Immature natural killer cell (primary cell): ENCODE measurements at regions not wholly inside any gene's neighbourhood (a gene's known extent, or its start where the extent isn't known, plus 50 kb on each side); places are given as distances from the start of the nearest gene placed in this dataset.
"Not testable (repeated sequence)": the region's sequence is repeated elsewhere in the genome, so short reads cannot be mapped to it uniquely, and the experiment has no call there.

ENCODE experiments used
- DNase-seq, 3 donors: peaks; one replicate each; pipeline ENCODE4 v3.0.0; 2022; ENCODE audit warnings: mixed read lengths in 1 of 3
- H3K27ac Mint-ChIP-seq, 6 donors: one replicate each; pipeline ENCODE4 v1.8.0; 2020; ENCODE audit warnings: mixed read lengths in 6 of 6, mild to moderate bottlenecking in 5 of 6, inconsistent platforms in 4 of 6, moderate library complexity in 3 of 6
- H3K27me3 Mint-ChIP-seq, 3 donors: one replicate each; pipeline ENCODE4 v1.8.0; 2020 to 2021; ENCODE audit warnings: low read depth in 3 of 3, mild to moderate bottlenecking in 3 of 3, mixed read lengths in 3 of 3, moderate library complexity in 3 of 3, inconsistent platforms in 1 of 3
- H3K36me3 Mint-ChIP-seq, 3 donors: one replicate each; pipeline ENCODE4 v1.8.0; 2020; ENCODE audit warnings: mixed read lengths in 3 of 3, inconsistent platforms in 2 of 3, mild to moderate bottlenecking in 2 of 3
- H3K4me1 Mint-ChIP-seq, 2 donors: one replicate each; pipeline ENCODE4 v1.8.0; 2020; ENCODE audit warnings: inconsistent platforms in 2 of 2, mild to moderate bottlenecking in 2 of 2, mixed read lengths in 2 of 2, moderate library complexity in 1 of 2
- H3K4me3 Mint-ChIP-seq, 5 donors: one replicate each; pipeline ENCODE4 v1.8.0; 2020; ENCODE audit warnings: mild to moderate bottlenecking in 5 of 5, mixed read lengths in 5 of 5, inconsistent platforms in 3 of 5, moderate library complexity in 3 of 5
- H3K9me3 Mint-ChIP-seq, 6 donors: one replicate each; pipeline ENCODE4 v1.8.0; 2020; ENCODE audit warnings: mild to moderate bottlenecking in 6 of 6, mixed read lengths in 6 of 6, inconsistent platforms in 4 of 6, moderate library complexity in 3 of 6

DNA sequence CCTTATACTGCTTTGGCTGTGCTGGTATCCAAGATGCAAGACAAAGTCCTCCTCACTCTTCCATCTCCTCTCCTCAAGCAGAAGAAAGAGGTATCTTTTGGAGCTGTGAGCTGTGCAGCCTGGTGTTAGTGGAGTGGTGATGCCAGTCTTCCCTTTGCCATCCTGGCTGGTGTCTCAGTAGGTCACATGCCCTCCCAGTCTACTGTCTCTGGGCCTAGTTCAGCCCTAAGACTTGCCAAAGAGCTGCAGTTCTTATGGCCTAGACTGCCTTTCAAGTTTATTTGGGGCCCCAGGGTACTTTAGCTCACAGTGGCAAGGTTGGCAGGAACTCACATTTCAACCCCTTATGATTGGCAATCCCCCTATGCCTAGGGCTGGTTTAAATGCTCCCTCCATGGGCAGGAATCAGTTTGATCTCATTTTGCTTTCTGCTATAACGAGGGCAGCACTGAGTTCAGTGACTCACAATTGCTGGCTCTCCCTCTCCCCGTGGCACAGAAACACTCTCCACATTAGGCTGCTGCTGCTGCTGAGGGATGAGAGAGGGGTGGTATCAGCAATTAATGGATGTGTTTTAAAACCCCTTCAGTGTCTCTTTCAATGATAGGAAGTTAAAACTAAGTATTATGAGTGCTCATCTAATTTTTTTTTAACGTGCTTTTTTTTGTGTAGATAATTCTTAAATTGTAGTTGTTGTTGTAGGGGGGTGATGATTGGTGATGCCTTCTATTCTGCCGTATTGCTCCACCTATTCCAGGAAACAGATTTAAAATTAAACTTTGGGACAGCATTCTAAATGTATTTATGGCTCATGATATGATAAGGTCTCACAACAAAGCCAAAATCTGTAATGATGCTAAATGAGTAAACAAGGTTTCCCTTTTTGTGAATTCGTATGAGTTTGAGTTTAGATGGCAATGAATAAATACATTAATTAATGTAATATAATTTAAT is 1295.0 kb downstream of the JRKL start:
- H3K27me3 Mint-ChIP-seq = peaks cover 0 to 3% (median 2%) of the 10 kb centered on the region in 3 donors
- H3K36me3 Mint-ChIP-seq = peaks cover 3 to 4% (median 4%) of the 10 kb centered on the region in 3 donors
- peaks cover 10 to 57% (median 37%) of the 10 kb centered on the region in 6 donors for H3K9me3 Mint-ChIP-seq

DNA sequence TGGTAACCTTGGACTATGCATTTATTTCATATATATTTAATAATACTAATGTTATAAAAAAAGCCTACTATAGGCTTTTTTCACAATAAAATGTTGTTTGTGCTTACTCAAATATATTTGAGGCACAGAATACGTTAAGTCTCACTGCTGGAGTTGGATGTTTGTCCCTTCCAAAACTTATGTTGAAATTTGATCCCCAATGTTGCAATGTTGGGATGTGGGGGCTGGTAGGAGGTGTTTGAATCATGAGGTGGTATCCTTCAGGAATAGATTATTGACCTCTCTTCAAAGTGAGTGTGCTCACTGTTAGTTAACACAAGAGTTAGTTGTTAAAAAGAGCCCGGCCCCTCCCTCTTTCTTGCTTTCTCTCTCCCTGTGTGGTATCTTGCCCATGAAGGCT is 1295.9 kb downstream of the JRKL start:
- no peak overlapping the region for H3K4me3 Mint-ChIP-seq
- no peak for DNase-seq

More for the DNA sequence above, 1295.0 kb downstream of the JRKL start:
- no peak for DNase-seq
- no peak overlapping the region for H3K4me3 Mint-ChIP-seq
- no peaks in the 10 kb centered on the region for H3K4me1 Mint-ChIP-seq
- no peak overlapping the region for H3K27ac Mint-ChIP-seq

DNA sequence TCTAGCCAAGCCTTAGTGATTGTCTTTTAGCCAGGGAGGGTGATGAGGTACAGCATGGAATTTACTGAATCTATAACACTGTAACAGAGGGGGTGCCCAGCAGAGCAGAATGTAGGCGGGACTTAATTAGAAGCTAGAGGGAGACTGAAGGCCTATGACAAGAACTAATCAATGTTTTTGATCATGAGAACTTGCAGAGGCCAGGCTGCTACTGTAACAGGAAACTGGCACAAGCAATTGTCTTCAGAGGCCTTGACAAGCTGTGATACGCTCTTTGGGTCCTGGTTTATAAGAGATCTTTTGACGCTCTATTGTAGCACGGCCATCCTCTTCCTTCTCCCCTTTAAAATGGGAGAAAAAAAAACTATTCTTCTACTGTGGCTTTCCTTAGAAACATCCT is 1297.3 kb downstream of the JRKL start:
- peaks cover 0 to 4% (median 0%) of the 10 kb centered on the region in 3 donors for H3K36me3 Mint-ChIP-seq
- H3K27me3 Mint-ChIP-seq = peaks cover 0 to 3% (median 2%) of the 10 kb centered on the region in 3 donors
- peaks cover 7 to 53% (median 32%) of the 10 kb centered on the region in 6 donors for H3K9me3 Mint-ChIP-seq
- H3K4me3 Mint-ChIP-seq = no peak overlapping the region
- DNase-seq = no peak
- H3K4me1 Mint-ChIP-seq = no peaks in the 10 kb centered on the region
- H3K27ac Mint-ChIP-seq = no peak overlapping the region

More for the DNA sequence above, 1295.9 kb downstream of the JRKL start:
- peaks cover 0 to 3% (median 2%) of the 10 kb centered on the region in 3 donors for H3K27me3 Mint-ChIP-seq
- H3K9me3 Mint-ChIP-seq = peaks cover 9 to 51% (median 35%) of the 10 kb centered on the region in 6 donors
- no peak overlapping the region for H3K27ac Mint-ChIP-seq
- H3K36me3 Mint-ChIP-seq = peaks cover 0 to 4% (median 4%) of the 10 kb centered on the region in 3 donors
- H3K4me1 Mint-ChIP-seq = no peaks in the 10 kb centered on the region

DNA sequence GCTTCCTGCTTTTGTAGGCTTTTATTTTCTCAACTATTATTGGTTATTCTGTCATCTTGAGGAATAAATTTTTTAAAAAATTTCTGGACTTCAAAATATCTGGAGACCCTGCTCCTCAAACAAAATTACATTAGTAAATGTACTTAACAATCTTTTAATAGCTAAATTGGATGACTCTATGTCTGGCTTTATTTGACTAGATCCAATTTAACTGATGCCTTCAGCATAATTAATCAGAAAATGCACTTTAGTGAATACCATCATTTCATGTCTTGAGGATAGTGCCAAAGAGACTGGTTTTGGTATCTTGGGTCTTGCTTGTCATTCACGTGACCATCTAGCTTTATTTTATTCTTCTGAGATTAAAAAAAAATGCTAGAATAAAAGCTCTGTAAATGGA is 1301.2 kb downstream of the JRKL start:
- Mint-ChIP-seq H3K36me3 (peaks cover under 1 to 4% (median 2%) of the 10 kb centered on the region in 3 donors), H3K27me3 (peaks cover 0 to 3% (median under 1%) of the 10 kb centered on the region in 3 donors), H3K27ac (no peak overlapping the region), H3K9me3 (peaks cover 6 to 56% (median 33%) of the 10 kb centered on the region in 6 donors), H3K4me1 (no peaks in the 10 kb centered on the region), H3K4me3 (no peak overlapping the region)
- DNase-seq = no peak

DNA sequence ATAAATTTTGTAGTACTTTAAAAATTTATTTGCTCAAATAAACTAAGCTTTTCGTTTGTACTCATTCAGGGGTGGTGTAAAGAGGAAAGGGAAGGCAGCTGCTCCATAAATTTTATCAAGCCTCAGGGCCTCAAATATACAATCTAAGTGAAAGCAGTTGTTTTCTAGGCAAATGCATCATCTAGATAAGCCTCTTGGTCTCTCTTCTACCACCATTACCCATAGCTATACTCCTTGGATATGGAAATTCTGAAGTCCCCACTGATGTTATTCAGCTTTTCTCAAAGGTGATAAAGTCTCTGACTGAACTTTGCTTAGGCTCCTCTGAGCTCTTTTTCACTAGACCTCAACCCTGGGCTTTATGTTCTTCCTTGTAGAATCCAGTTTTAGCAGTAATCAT is 1313.1 kb downstream of the JRKL start:
- Mint-ChIP-seq H3K36me3 (peaks cover 0 to 4% (median 0%) of the 10 kb centered on the region in 3 donors), H3K4me3 (no peak overlapping the region), H3K9me3 (peaks cover 5 to 42% (median 20%) of the 10 kb centered on the region in 6 donors), H3K27me3 (peaks cover 0 to 2% (median 0%) of the 10 kb centered on the region in 3 donors), H3K27ac (no peak overlapping the region), H3K4me1 (no peaks in the 10 kb centered on the region)
- DNase-seq = no peak

DNA sequence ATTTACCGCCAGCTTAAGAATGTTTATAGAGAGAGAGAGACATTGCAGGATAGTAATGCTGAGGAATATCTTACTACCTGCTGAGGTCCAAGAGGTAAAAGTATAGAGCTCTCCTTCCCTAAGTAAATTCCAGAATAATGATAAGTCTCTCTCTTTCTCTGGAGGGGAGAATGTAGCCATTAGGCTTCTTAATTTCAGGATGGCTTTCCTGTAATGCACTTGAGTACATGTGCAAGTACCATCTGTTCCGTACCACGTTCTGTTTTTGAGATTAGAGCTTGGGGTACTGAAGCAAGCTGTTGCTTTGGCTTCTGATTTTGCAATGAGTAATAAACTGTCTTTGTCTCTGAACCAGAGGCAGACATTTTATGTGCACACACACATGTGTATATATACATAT is 1314.0 kb downstream of the JRKL start:
- peaks cover 5 to 41% (median 20%) of the 10 kb centered on the region in 6 donors for H3K9me3 Mint-ChIP-seq
- no peaks in the 10 kb centered on the region for H3K4me1 Mint-ChIP-seq
- H3K4me3 Mint-ChIP-seq = no peak overlapping the region
- H3K27ac Mint-ChIP-seq = no peak overlapping the region
- no peak for DNase-seq
- H3K36me3 Mint-ChIP-seq = peaks cover 0 to 4% (median 0%) of the 10 kb centered on the region in 3 donors
- peaks cover 0 to 2% (median 0%) of the 10 kb centered on the region in 3 donors for H3K27me3 Mint-ChIP-seq

DNA sequence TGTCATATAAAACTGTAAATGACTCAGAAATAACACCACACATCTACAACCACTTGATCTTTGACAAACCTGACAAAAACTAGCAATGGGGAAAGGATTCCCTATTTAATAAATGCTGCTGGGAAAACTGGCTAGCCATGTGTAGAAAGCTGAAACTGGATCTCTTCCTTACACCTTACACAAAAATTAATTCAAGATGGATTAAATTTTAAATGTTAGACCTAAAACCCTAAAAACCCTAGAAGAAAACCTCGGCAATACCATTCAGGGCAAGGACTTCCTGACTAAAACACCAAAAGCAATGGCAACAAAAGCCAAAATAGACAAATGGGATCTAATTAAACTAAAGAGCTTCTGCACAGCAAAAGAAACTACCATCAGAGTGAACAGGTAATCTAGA is 1315.3 kb upstream of the CNTN5 start:
- H3K27me3 Mint-ChIP-seq, H3K4me3 Mint-ChIP-seq, H3K36me3 Mint-ChIP-seq, H3K4me1 Mint-ChIP-seq, H3K27ac Mint-ChIP-seq, DNase-seq: not testable (repeated sequence)
- peaks cover 8 to 45% (median 21%) of the 10 kb centered on the region in 6 donors for H3K9me3 Mint-ChIP-seq

DNA sequence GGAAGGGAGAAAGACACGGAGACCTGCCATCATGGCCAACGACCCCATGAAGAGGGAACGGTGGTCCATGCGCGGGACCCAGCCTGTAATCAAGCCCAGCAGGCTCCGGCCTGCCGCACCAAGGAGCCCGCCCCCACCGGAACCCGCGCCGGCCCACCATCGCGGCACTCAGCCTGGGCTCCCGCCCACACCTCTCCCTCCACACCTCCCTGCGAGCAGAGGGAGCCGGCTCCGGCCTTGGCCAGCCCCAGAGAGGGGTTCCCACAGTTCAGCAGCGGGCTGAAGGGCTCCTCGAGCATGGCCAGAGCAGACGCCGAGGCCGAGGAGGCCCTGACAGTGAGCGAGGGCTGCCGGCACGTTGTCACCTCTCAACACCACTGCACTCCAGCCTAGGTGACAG is 1302.8 kb upstream of the CNTN5 start:
- Mint-ChIP-seq H3K4me3 (no peak overlapping the region), H3K27me3 (no peaks in the 10 kb centered on the region), H3K4me1 (no peaks in the 10 kb centered on the region), H3K36me3 (no peaks in the 10 kb centered on the region), H3K9me3 (peaks cover 11 to 58% (median 24%) of the 10 kb centered on the region in 6 donors), H3K27ac (no peak overlapping the region)
- no peak for DNase-seq

DNA sequence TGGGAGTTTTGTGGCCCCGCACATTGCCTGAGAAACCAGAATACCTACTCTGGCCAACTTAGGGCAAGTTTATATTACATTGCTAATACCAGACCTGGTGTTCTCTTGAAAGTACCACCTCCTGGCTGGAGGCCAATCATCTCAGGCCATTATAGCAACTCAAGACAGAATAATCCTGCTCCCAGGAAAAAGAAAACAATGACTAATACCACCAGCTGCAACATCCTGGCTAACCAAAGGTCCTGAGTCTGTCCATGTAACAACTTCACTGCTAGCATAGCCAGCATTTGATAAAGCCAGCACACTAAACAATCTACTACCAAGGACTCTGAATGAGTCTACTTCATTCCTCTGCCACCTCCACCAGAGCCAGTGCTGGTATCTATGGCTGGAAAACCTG is 1298.7 kb upstream of the CNTN5 start:
- no peak overlapping the region for H3K27ac Mint-ChIP-seq
- H3K4me3 Mint-ChIP-seq = no peak overlapping the region
- no peaks in the 10 kb centered on the region for H3K4me1 Mint-ChIP-seq
- H3K27me3 Mint-ChIP-seq = no peaks in the 10 kb centered on the region
- H3K36me3 Mint-ChIP-seq = no peaks in the 10 kb centered on the region
- no peak for DNase-seq
- H3K9me3 Mint-ChIP-seq = peaks cover 14 to 70% (median 32%) of the 10 kb centered on the region in 6 donors

DNA sequence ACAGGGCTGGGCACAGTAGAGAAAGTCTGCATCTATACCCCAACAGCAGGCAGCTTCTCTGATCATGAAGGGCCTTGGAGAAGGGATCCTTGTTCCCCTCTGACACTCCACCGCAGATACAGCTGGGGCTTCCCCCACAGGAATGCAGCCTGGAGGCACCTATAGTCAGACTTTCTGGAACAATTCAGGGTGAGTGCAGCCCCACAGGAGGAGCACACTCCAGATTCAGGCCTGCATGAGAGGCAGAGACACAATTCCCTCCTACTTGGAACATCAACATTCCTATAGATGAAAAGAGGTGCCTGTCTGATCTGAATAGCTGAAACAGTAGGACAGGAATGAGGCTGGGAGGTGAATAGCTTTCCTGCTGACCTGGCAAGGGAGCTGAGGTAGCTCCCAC is 1298.0 kb upstream of the CNTN5 start:
- H3K4me1 Mint-ChIP-seq = no peaks in the 10 kb centered on the region
- DNase-seq = no peak
- no peaks in the 10 kb centered on the region for H3K36me3 Mint-ChIP-seq
- H3K9me3 Mint-ChIP-seq = peaks cover 18 to 65% (median 28%) of the 10 kb centered on the region in 6 donors
- no peak overlapping the region for H3K27ac Mint-ChIP-seq
- H3K4me3 Mint-ChIP-seq = no peak overlapping the region
- no peaks in the 10 kb centered on the region for H3K27me3 Mint-ChIP-seq

DNA sequence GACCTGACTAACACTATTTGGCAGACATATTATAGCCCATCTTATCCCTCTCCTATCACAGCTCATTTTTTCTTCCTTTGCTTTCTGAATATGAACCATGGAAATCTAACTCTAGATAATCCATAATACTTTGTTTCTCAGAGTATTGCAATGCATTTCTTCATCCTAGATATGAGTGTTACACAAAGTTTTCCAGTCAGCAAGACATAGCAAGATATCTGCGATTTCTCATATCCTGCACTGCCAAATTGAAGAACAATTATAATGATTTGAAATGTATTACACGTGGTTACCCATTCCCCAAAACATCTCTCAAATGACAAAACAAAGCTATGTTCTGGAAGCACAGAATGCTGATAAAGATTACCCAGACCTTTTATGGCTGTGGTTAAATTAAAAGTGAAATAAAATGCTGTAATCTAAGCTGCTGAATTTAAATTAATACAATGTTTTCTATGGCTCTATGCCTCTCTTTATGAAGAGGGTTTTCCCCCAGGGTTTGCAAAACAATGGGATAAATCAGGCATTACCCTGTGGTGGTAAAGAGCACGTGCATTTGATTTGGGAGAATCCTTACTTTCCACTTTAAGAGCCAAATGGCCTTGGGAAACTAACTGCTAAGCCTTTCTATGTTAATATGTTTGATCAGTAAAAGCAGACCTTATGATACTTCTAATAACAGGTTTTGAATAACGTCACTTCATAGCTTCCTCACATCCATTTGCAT is 1291.0 kb upstream of the CNTN5 start:
- no peak overlapping the region for H3K4me3 Mint-ChIP-seq

DNA sequence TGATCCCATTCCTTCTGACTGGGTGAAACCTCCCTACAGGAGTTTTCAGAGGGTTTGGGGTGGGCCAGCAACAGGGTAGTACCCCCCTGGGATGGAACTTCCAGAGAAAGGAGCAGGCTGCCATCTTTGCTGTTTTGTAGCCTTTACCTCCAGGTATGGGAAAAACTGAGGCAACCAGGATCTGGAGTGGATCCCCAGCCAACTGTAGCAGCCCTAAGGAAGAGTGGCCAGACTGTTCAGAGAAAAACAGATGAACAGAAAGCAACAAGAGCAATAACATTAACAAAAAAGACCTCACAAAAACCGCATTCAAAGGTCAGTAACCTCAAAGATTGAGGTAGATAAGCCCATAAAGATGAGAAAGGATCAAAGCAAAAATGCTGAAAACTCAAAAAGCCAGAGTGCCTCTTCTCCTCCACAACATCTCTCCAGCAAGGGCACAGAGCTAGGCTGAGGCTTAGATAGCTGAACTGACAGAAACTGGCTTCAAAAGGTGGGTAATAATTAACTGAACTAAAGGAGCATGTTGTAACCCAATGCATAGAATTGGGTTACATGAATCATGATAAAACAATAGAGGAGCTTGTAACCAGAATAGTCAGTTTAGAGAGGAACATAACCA is 1288.6 kb upstream of the CNTN5 start:
- Mint-ChIP-seq H3K27me3 (peaks cover 0 to 1% (median 0%) of the 10 kb centered on the region in 3 donors), H3K27ac (no peak overlapping the region), H3K9me3 (peaks cover 17 to 46% (median 40%) of the 10 kb centered on the region in 6 donors), H3K4me1 (no peaks in the 10 kb centered on the region), H3K4me3 (no peak overlapping the region), H3K36me3 (peaks cover 0 to 3% (median 0%) of the 10 kb centered on the region in 3 donors)
- no peak for DNase-seq

More for the DNA sequence above, 1291.0 kb upstream of the CNTN5 start:
- Mint-ChIP-seq H3K27ac (no peak overlapping the region), H3K9me3 (peaks cover 18 to 52% (median 33%) of the 10 kb centered on the region in 6 donors), H3K36me3 (no peaks in the 10 kb centered on the region), H3K4me1 (no peaks in the 10 kb centered on the region), H3K27me3 (peaks cover 0 to 1% (median 0%) of the 10 kb centered on the region in 3 donors)
- no peak for DNase-seq

DNA sequence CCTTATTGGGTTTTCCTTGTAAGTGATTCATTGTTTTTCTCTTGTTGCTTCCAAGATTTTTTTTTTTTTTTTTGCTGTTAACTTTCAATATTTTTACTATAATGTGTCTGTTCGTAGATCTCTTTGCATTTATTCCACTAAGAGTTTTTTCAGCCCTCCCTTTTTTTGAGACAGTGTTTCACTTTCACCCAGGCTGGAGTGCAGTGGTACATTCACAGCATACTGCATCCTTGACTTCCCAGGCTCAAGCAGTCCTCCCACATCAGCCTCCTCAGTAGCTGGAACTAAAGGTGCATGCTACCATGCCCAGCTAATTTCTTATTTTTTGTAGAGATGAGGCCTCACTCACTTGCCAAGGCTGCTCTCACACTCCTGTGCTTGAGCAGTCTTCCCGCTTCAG is 1282.0 kb upstream of the CNTN5 start:
- no peaks in the 10 kb centered on the region for H3K4me1 Mint-ChIP-seq
- H3K36me3 Mint-ChIP-seq = peaks cover 0 to 5% (median 3%) of the 10 kb centered on the region in 3 donors
- H3K9me3 Mint-ChIP-seq = peaks cover 19 to 59% (median 45%) of the 10 kb centered on the region in 6 donors
- no peak for DNase-seq
- no peak overlapping the region for H3K27ac Mint-ChIP-seq
- H3K27me3 Mint-ChIP-seq = peaks cover 0 to 7% (median 0%) of the 10 kb centered on the region in 3 donors
- no peak overlapping the region for H3K4me3 Mint-ChIP-seq
